ENCODE measurements at regions not wholly inside any gene's neighbourhood (a gene's known extent, or its start where the extent isn't known, plus 50 kb on each side); places are given as distances from the start of the nearest gene placed in this dataset.

DNA sequence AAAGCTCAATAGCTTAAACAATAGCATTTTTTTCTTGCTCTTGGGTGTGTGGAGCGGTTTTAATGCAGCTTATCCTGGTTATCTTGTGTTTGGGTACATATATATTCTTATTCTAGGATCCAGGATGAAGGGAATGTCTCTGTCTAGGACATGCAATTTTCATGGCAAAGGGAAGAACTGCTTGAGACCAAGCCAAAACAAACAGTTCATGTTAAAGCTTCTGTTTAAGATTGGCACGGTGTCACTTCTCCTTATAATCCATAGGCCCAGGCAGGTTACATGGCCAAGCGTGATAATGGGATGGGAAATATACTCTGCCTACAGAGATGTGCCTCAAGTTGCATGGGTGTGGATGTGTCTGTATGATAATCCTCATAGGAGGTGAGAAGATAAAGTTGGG lies 177.1 kb upstream of the PGR start:
- TF ChIP-seq ZNF384 (IDR thresholded peaks at IDR 0.05) (no peak), TARDBP (IDR thresholded peaks at IDR 0.05) (no peak), L3MBTL2 (conservative IDR thresholded peaks at IDR 0.05) (no peak), LEF1 (IDR thresholded peaks at IDR 0.05; ENCODE audit: borderline replicate concordance) (no peak), SP1 (IDR thresholded peaks at IDR 0.05) (no peak), BHLHE40 (IDR thresholded peaks at IDR 0.05; ENCODE audit: borderline replicate concordance) (no peak), FOXM1 (IDR thresholded peaks at IDR 0.05; ENCODE audit: borderline replicate concordance) (no peak), ELF4 (IDR thresholded peaks at IDR 0.05) (no peak), FOXK2 (IDR thresholded peaks at IDR 0.05) (no peak), HDGF (IDR thresholded peaks at IDR 0.05; ENCODE audit: borderline replicate concordance) (no peak)
- TF ChIP-seq, protein P1, sequence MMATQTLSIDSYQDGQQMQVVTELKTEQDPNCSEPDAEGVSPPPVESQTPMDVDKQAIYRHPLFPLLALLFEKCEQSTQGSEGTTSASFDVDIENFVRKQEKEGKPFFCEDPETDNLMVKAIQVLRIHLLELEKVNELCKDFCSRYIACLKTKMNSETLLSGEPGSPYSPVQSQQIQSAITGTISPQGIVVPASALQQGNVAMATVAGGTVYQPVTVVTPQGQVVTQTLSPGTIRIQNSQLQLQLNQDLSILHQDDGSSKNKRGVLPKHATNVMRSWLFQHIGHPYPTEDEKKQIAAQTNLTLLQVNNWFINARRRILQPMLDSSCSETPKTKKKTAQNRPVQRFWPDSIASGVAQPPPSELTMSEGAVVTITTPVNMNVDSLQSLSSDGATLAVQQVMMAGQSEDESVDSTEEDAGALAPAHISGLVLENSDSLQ (IDR thresholded peaks at IDR 0.05), result no peak

Data from HEK293T (cell line).